HG02678 (cell line): ENCODE measurements at regions not wholly inside any gene's neighbourhood (a gene's known extent, or its start where the extent isn't known, plus 50 kb on each side); places are given as distances from the start of the nearest gene placed in this dataset.

Experiments
- ATAC-seq: cut with Tn5 transposase; IDR thresholded peaks from one replicate; pipeline ENCODE4 v1.9.1; 2021; ENCODE audit warnings: mild to moderate bottlenecking, moderate library complexity; ENCODE audit not compliant: unreplicated experiment

- no peak for ATAC-seq
These were observed 247.9 kb upstream of the PCDH15 start for GRCh38 chr10:55048830-55049498.

GRCh38 chr10:55043540-55043939 is 242.5 kb upstream of the PCDH15 start:
- ATAC-seq, result no peak

GRCh38 chr10:55033061-55033460 is 232.0 kb upstream of the PCDH15 start:
- no peak for ATAC-seq

- no peak for ATAC-seq
These were observed 223.7 kb upstream of the PCDH15 start for GRCh38 chr10:55024713-55025112.

GRCh38 chr10:55019439-55019838 is 218.4 kb upstream of the PCDH15 start:
- ATAC-seq, result no peak

GRCh38 chr10:55013318-55013717 is 212.3 kb upstream of the PCDH15 start:
- no peak for ATAC-seq

- ATAC-seq, result no peak
These were observed 201.4 kb upstream of the PCDH15 start for GRCh38 chr10:55002420-55002819.

- no peak for ATAC-seq
These were observed 200.4 kb upstream of the PCDH15 start for GRCh38 chr10:55001422-55001821.

- no peak for ATAC-seq
These were observed 192.1 kb upstream of the PCDH15 start for GRCh38 chr10:54993148-54993547.

- ATAC-seq, result no peak
These were observed 184.7 kb upstream of the PCDH15 start for GRCh38 chr10:54985732-54986131.

GRCh38 chr10:54983255-54983654 is 182.2 kb upstream of the PCDH15 start:
- ATAC-seq, result no peak

GRCh38 chr10:54962134-54962900 is 161.3 kb upstream of the PCDH15 start:
- no peak for ATAC-seq

- ATAC-seq, result no peak
These were observed 160.0 kb upstream of the PCDH15 start for GRCh38 chr10:54961040-54961439.

- ATAC-seq, result no peak
These were observed 157.8 kb upstream of the PCDH15 start for GRCh38 chr10:54958844-54959243.

- ATAC-seq, result no peak
These were observed 146.6 kb upstream of the PCDH15 start for GRCh38 chr10:54947605-54948004.

GRCh38 chr10:54940418-54940817 is 139.4 kb upstream of the PCDH15 start:
- ATAC-seq, result no peak

GRCh38 chr10:54914049-54914448 is 113.0 kb upstream of the PCDH15 start:
- ATAC-seq, result no peak

GRCh38 chr10:54909165-54909564 is 108.1 kb upstream of the PCDH15 start:
- ATAC-seq, result no peak

- ATAC-seq, result no peak
These were observed 107.0 kb upstream of the PCDH15 start for GRCh38 chr10:54908019-54908418.

- no peak for ATAC-seq
These were observed 105.9 kb upstream of the PCDH15 start for GRCh38 chr10:54906940-54907339.

- ATAC-seq, result no peak
These were observed 104.7 kb upstream of the PCDH15 start for GRCh38 chr10:54905578-54906192.

- no peak for ATAC-seq
These were observed 103.8 kb upstream of the PCDH15 start for GRCh38 chr10:54904833-54905232.
